ENCODE measurements at regions not wholly inside any gene's neighbourhood (a gene's known extent, or its start where the extent isn't known, plus 50 kb on each side); places are given as distances from the start of the nearest gene placed in this dataset.
A peak's percentile ranks its signal among the peaks of the same experiment; 100 is the strongest.

DNA sequence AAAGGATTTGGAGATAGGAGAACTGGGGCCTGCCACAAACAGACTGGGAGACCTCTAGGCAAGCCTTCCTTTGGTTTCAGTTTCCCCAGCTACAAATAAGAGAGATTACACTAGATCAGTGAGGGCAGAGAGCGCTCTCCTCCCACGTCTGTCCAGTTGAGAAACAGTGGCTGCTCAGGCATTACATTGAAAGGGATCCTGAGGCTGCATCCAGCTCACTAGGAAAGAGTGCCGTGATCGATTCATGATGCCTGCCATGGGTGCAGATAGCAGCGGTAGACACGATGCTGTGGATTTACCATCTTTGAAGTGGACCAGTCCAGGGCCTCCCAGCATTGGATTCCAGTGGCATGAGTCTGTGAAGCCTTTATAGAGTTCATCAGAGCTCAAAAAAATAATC lies 62.6 kb downstream of the EN1 start (continued):
- TF ChIP-seq, protein P1, sequence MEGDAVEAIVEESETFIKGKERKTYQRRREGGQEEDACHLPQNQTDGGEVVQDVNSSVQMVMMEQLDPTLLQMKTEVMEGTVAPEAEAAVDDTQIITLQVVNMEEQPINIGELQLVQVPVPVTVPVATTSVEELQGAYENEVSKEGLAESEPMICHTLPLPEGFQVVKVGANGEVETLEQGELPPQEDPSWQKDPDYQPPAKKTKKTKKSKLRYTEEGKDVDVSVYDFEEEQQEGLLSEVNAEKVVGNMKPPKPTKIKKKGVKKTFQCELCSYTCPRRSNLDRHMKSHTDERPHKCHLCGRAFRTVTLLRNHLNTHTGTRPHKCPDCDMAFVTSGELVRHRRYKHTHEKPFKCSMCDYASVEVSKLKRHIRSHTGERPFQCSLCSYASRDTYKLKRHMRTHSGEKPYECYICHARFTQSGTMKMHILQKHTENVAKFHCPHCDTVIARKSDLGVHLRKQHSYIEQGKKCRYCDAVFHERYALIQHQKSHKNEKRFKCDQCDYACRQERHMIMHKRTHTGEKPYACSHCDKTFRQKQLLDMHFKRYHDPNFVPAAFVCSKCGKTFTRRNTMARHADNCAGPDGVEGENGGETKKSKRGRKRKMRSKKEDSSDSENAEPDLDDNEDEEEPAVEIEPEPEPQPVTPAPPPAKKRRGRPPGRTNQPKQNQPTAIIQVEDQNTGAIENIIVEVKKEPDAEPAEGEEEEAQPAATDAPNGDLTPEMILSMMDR (IDR thresholded peaks at IDR 0.05; ENCODE audit: low read depth, low read length, missing input control) = no peak
- TF ChIP-seq HNF4A (conservative IDR thresholded peaks at IDR 0.05) (no peak), FOXA2 (IDR thresholded peaks at IDR 0.05) (no peak), RXRA (IDR thresholded peaks at IDR 0.05) (no peak), RAD21 (IDR thresholded peaks at IDR 0.05) (no peak), NR2F2 (IDR thresholded peaks at IDR 0.05) (no peak), SP1 (IDR thresholded peaks at IDR 0.05) (no peak), YY1 (IDR thresholded peaks at IDR 0.05) (no peak)
- TF ChIP-seq, protein P2, sequence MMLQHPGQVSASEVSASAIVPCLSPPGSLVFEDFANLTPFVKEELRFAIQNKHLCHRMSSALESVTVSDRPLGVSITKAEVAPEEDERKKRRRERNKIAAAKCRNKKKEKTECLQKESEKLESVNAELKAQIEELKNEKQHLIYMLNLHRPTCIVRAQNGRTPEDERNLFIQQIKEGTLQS (IDR thresholded peaks at IDR 0.05) = no peak

DNA sequence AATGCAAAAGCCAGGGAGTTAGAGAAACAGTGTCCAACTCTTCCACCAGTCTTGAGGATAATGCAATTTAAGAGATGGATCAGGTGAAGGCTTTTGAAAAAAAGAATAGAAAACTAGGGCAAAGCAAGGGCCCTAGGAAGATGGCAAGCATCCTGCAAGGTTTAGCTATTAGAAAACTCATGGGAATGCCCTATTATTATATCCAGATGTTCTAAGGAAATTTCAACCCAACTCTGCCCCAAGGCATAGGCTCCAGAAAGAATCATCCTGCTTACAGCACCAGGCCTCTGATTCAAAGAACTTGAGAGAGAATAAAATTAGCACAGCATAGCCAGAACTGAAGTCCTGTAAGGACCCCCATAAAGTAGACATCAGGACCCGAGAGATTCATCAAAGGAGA lies 68.1 kb downstream of the EN1 start:
- Histone ChIP-seq H3K27me3 (ENCODE audit: control insufficient read depth in 4 of 4, insufficient read depth in 4 of 4, low read length in 3 of 4) (peaks cover 0 to 6% (median 3%) of the 10 kb centered on the region in 4 donors), H3K36me3 (ENCODE audit: control insufficient read depth in 4 of 4, insufficient read depth in 3 of 4, low read depth in 1 of 4, low read length in 3 of 4) (no peaks in the 10 kb centered on the region), H3K9me3 (ENCODE audit: control insufficient read depth in 4 of 4, low read length in 3 of 4) (no peaks in the 10 kb centered on the region), H3K27ac (ENCODE audit: low read depth in 1 of 2, low read length in 2 of 2) (no peak overlapping the region), H3K9ac (ENCODE audit: low read depth in 1 of 2, low read length in 2 of 2) (no peak overlapping the region), H3K4me1 (ENCODE audit: control insufficient read depth in 4 of 4, insufficient read depth in 4 of 4, low read length in 3 of 4) (peaks cover 0 to 10% (median 5%) of the 10 kb centered on the region in 4 donors), H3K4me3 (ENCODE audit: low read depth in 1 of 3, low read length in 3 of 3) (no peak overlapping the region)
- TF ChIP-seq TAF1 (conservative IDR thresholded peaks at IDR 0.05) (no peak), HNF4G (IDR thresholded peaks at IDR 0.05) (no peak)
- WGBS = 54% methylated on average over 1 of the region's 1 CpG
- no peak for DNase-seq (ENCODE audit: low spot score)

GRCh38 chr2:118774458-118775133 lies 72.9 kb downstream of the EN1 start:
- WGBS = 2% methylated on average over 45 of the region's 45 CpGs
- no peak overlapping the region for H3K9ac ChIP-seq (ENCODE audit: low read depth in 1 of 2, low read length in 2 of 2)
- no peaks in the 10 kb centered on the region for H3K9me3 ChIP-seq (ENCODE audit: control insufficient read depth in 4 of 4, low read length in 3 of 4)
- DNase-seq (ENCODE audit: low spot score) = peak; percentile 56
- H3K36me3 ChIP-seq (ENCODE audit: control insufficient read depth in 4 of 4, insufficient read depth in 3 of 4, low read depth in 1 of 4, low read length in 3 of 4) = no peaks in the 10 kb centered on the region
- H3K27ac ChIP-seq (ENCODE audit: low read depth in 1 of 2, low read length in 2 of 2) = no peak overlapping the region
- H3K4me3 ChIP-seq (ENCODE audit: low read depth in 1 of 3, low read length in 3 of 3) = peak overlapping the region; percentile 43 to 59 (median 53)
- H3K27me3 ChIP-seq (ENCODE audit: control insufficient read depth in 4 of 4, insufficient read depth in 4 of 4, low read length in 3 of 4) = peaks cover 0 to 6% (median 3%) of the 10 kb centered on the region in 4 donors
- peaks cover 0 to 14% (median 6%) of the 10 kb centered on the region in 4 donors for H3K4me1 ChIP-seq (ENCODE audit: control insufficient read depth in 4 of 4, insufficient read depth in 4 of 4, low read length in 3 of 4)
- TF ChIP-seq, protein P3, sequence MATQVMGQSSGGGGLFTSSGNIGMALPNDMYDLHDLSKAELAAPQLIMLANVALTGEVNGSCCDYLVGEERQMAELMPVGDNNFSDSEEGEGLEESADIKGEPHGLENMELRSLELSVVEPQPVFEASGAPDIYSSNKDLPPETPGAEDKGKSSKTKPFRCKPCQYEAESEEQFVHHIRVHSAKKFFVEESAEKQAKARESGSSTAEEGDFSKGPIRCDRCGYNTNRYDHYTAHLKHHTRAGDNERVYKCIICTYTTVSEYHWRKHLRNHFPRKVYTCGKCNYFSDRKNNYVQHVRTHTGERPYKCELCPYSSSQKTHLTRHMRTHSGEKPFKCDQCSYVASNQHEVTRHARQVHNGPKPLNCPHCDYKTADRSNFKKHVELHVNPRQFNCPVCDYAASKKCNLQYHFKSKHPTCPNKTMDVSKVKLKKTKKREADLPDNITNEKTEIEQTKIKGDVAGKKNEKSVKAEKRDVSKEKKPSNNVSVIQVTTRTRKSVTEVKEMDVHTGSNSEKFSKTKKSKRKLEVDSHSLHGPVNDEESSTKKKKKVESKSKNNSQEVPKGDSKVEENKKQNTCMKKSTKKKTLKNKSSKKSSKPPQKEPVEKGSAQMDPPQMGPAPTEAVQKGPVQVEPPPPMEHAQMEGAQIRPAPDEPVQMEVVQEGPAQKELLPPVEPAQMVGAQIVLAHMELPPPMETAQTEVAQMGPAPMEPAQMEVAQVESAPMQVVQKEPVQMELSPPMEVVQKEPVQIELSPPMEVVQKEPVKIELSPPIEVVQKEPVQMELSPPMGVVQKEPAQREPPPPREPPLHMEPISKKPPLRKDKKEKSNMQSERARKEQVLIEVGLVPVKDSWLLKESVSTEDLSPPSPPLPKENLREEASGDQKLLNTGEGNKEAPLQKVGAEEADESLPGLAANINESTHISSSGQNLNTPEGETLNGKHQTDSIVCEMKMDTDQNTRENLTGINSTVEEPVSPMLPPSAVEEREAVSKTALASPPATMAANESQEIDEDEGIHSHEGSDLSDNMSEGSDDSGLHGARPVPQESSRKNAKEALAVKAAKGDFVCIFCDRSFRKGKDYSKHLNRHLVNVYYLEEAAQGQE (IDR thresholded peaks at IDR 0.05) = peak; percentile 22
- no peak for TF ChIP-seq FOXA1 (IDR thresholded peaks at IDR 0.05)
- no peak for TF ChIP-seq RAD21 (IDR thresholded peaks at IDR 0.05)
- peak; percentile 34 for TF ChIP-seq YY1 (IDR thresholded peaks at IDR 0.05)

Data from liver (tissue), 8 donors.